Smooth muscle cell (in vitro differentiated cells): ENCODE measurements at regions not wholly inside any gene's neighbourhood (a gene's known extent, or its start where the extent isn't known, plus 50 kb on each side); places are given as distances from the start of the nearest gene placed in this dataset.

ENCODE experiments used
- DNase-seq: peaks from one replicate; lab custom pipeline; 2025; ENCODE audit not compliant: unreplicated experiment; lab: John Stamatoyannopoulos, UW
- H2AFZ ChIP-seq: fragments of 200-600 bp; sonication (generic); 2 replicates; pipeline ENCODE4 v1.6.0; 2016; ENCODE audit warnings: antibody characterized with exemption, low read depth, mild to moderate bottlenecking
- H3F3A ChIP-seq: fragments of 200-600 bp; sonication (generic); 2 replicates; pipeline ENCODE4 v1.6.0; 2017; ENCODE audit warnings: antibody characterized with exemption, low read depth
- H3K27ac ChIP-seq: fragments of 200-600 bp; sonication (generic); 2 replicates; pipeline ENCODE4 v1.5.1; 2016; ENCODE audit warnings: low read depth, mild to moderate bottlenecking
- H3K27me3 ChIP-seq: fragments of 200-600 bp; sonication (generic); 2 replicates; pipeline ENCODE4 v1.6.1; 2016; ENCODE audit warnings: low read depth, mild to moderate bottlenecking
- H3K36me3 ChIP-seq: fragments of 200-600 bp; sonication (generic); 2 replicates; pipeline ENCODE4 v1.5.1; 2016; ENCODE audit warnings: low read depth
- H3K4me1 ChIP-seq: fragments of 200-600 bp; sonication (generic); 2 replicates; pipeline ENCODE4 v1.5.1; 2016; ENCODE audit warnings: low read depth
- H3K4me2 ChIP-seq: fragments of 200-600 bp; sonication (generic); 2 replicates; pipeline ENCODE4 v1.6.0; 2016; ENCODE audit warnings: mild to moderate bottlenecking
- H3K4me3 ChIP-seq: fragments of 200-600 bp; sonication (generic); 2 replicates; pipeline ENCODE4 v1.5.1; 2016; ENCODE audit warnings: mild to moderate bottlenecking
- H3K79me2 ChIP-seq: fragments of 200-600 bp; sonication (generic); 2 replicates; pipeline ENCODE4 v1.6.0; 2016; ENCODE audit warnings: low read depth, mild to moderate bottlenecking
- H3K9ac ChIP-seq: fragments of 200-600 bp; sonication (generic); 2 replicates; pipeline ENCODE4 v1.6.0; 2016; ENCODE audit warnings: low read depth
- H3K9me3 ChIP-seq: fragments of 200-600 bp; sonication (generic); replicated peaks from 2 replicates; pipeline ENCODE4 v1.5.1; 2016; ENCODE audit warnings: low read depth
- H4K20me1 ChIP-seq: fragments of 200-600 bp; sonication (generic); 2 replicates; pipeline ENCODE4 v1.6.0; 2016; ENCODE audit warnings: low read depth
- CTCF ChIP-seq: fragments of 200-600 bp; sonication (generic); IDR thresholded peaks from 2 replicates; pipeline ENCODE4 v1.5.1; 2017; ENCODE audit warnings: borderline replicate concordance, mild to moderate bottlenecking, antibody characterized with exemption; ENCODE audit not compliant: insufficient read depth, poor library complexity, severe bottlenecking
- whole genome bisulfite sequencing: methylation state at CpG from one replicate; pipeline ENCODE4 v1.1.7; 2016; ENCODE audit warnings: low lambda C conversion rate; 5-methylcytosine and 5-hydroxymethylcytosine counted together

GRCh38 chr16:80875616-80876015, 71.2 kb upstream of the CDYL2 start:
- Histone ChIP-seq H3K4me3 (peak overlapping the region; percentile 21), H3K36me3 (no peaks in the 10 kb centered on the region), H3K27ac (no peak overlapping the region), H3K79me2 (no peaks in the 10 kb centered on the region), H3K27me3 (peaks cover 28% of the 10 kb centered on the region), H3K4me1 (no peaks in the 10 kb centered on the region), H3F3A (no peaks in the 10 kb centered on the region), H3K9me3 (no peaks in the 10 kb centered on the region), H2AFZ (no peak overlapping the region), H4K20me1 (no peaks in the 10 kb centered on the region), H3K4me2 (peak overlapping the region; percentile 59), H3K9ac (no peak overlapping the region)
- WGBS = 47% methylated on average over 5 of the region's 5 CpGs
- no peak for DNase-seq
- no peak for TF ChIP-seq CTCF

GRCh38 chr16:80874925-80875324, 70.5 kb upstream of the CDYL2 start:
- H3F3A ChIP-seq = no peaks in the 10 kb centered on the region
- H2AFZ ChIP-seq = no peak overlapping the region
- H3K27me3 ChIP-seq = peaks cover 33% of the 10 kb centered on the region
- no peak overlapping the region for H3K27ac ChIP-seq
- no peaks in the 10 kb centered on the region for H4K20me1 ChIP-seq
- no peak overlapping the region for H3K4me3 ChIP-seq
- H3K4me1 ChIP-seq = no peaks in the 10 kb centered on the region
- no peak overlapping the region for H3K4me2 ChIP-seq
- H3K79me2 ChIP-seq = no peaks in the 10 kb centered on the region
- H3K9ac ChIP-seq = no peak overlapping the region
- DNase-seq = no peak
- H3K36me3 ChIP-seq = no peaks in the 10 kb centered on the region
- no peak for TF ChIP-seq CTCF
- 83% methylated on average over 1 of the region's 1 CpG for WGBS
- H3K9me3 ChIP-seq = no peaks in the 10 kb centered on the region

- H3K4me1 ChIP-seq = no peaks in the 10 kb centered on the region
- no peak overlapping the region for H3K27ac ChIP-seq
- TF ChIP-seq CTCF = no peak
- no peak overlapping the region for H3K4me3 ChIP-seq
- no peaks in the 10 kb centered on the region for H3K36me3 ChIP-seq
- DNase-seq = no peak
- no peaks in the 10 kb centered on the region for H3K27me3 ChIP-seq
- no peaks in the 10 kb centered on the region for H4K20me1 ChIP-seq
- no peaks in the 10 kb centered on the region for H3K79me2 ChIP-seq
- no peak overlapping the region for H2AFZ ChIP-seq
- 64% methylated on average over 3 of the region's 3 CpGs for WGBS
- H3F3A ChIP-seq = no peaks in the 10 kb centered on the region
- H3K4me2 ChIP-seq = no peak overlapping the region
- no peak overlapping the region for H3K9ac ChIP-seq
- no peaks in the 10 kb centered on the region for H3K9me3 ChIP-seq
Observed at GRCh38 chr16:80862160-80862705, 57.8 kb upstream of the CDYL2 start.
